SK-N-MC (cell line): ENCODE measurements at regions not wholly inside any gene's neighbourhood (a gene's known extent, or its start where the extent isn't known, plus 50 kb on each side); places are given as distances from the start of the nearest gene placed in this dataset.

ENCODE experiments used
- EZH2 ChIP-seq: fragments of 200-600 bp; sonication (generic); IDR thresholded peaks from one replicate; pipeline ENCODE4 v1.6.1; 2017; ENCODE audit warnings: antibody characterized with exemption
- POLR2AphosphoS5 ChIP-seq: IDR thresholded peaks from 2 replicates; pipeline ENCODE4 v1.6.1; 2012; ENCODE audit warnings: mild to moderate bottlenecking, low read depth, low read length, borderline replicate concordance

DNA sequence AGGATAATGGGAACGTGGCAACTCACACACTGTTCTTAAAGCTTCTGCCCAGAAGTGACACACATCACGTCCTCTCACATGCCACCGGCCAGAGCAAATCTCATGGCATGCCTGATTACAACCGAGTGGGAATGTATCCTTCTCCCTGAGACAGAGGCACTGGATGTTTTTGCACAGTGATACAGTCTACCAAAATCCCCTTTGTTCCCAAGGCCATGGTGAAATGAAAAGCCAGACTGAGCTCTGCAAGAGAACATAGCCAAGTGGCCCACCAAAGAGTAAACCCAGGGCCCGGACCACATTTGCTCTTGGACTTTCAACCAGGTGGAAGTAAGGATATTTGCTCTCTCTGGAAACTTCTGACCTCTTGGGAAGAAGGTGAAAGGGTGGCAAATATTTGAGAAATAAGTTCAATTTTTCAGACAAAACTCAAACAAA lies 186.2 kb upstream of the STT3B start:
- no peak for TF ChIP-seq EZH2
- no peak for TF ChIP-seq POLR2AphosphoS5
